ENCODE measurements at regions not wholly inside any gene's neighbourhood (a gene's known extent, or its start where the extent isn't known, plus 50 kb on each side); places are given as distances from the start of the nearest gene placed in this dataset.

DNA sequence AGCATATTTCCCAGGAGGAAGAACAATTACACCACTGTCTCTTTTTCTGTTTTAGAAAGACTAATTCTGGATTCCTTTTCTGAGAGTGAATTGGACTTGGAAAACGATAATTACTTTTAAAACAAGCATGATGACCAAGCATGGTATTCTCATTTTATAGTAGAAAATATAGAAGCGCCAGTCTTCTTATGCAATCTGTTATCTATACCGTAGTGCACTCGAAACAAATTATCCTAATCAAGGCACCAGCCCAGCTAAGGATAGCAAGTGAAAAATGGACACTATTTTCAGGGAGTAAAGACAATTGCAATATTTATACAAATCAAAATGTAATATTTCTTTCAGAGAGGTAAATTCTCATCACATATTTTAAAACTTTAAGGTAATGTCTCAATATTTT lies 892.1 kb upstream of the POU3F3 start:
- Mint-ChIP-seq H3K27me3 (ENCODE audit: insufficient read depth) (no peaks in the 10 kb centered on the region), H3K36me3 (ENCODE audit: low read depth) (no peaks in the 10 kb centered on the region)
- H3K4me3 ChIP-seq (ENCODE audit: low read length), result no peak overlapping the region

DNA sequence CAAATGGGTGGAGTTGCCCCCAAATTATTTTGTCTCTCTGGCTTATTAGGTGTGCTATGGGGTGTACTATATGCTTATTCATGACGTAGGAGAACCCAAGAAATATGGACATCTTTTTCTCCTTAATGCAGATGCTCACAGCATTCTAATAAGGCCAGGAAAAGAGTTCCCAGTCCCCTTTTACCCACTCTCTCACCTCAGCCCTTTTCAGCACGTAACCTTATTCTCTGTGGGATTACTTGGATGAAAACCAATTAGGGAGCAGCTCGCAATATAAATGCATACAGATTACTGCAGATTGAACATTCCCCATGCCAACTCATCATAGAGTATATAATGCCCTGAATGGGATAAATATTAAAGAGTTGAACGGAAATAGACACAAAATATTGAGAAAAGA lies 891.2 kb upstream of the POU3F3 start:
- Mint-ChIP-seq H3K27ac (no peak overlapping the region), H3K4me1 (no peaks in the 10 kb centered on the region), H3K36me3 (ENCODE audit: low read depth) (no peaks in the 10 kb centered on the region), H3K27me3 (ENCODE audit: insufficient read depth) (no peaks in the 10 kb centered on the region), H3K9me3 (peaks cover 2% of the 10 kb centered on the region), H3K4me3 (no peak overlapping the region)
- no peaks in the 10 kb centered on the region for H3K27me3 ChIP-seq (ENCODE audit: control insufficient read depth, insufficient read depth, low read length, poor library complexity, severe bottlenecking)
- WGBS, 2 experiments (ENCODE audit: insufficient coverage in 1 of 2, insufficient read length in 1 of 2), result 93% methylated on average over 3 of the region's 4 CpGs; no CpG with 5 or more reads in 1 of the 2 experiments
- H3K4me1 ChIP-seq (ENCODE audit: control insufficient read depth, insufficient read depth, low read length), result no peaks in the 10 kb centered on the region
- H3K9me3 ChIP-seq (ENCODE audit: control insufficient read depth, low read length), result no peaks in the 10 kb centered on the region
- no peak for DNase-seq
- no peak overlapping the region for H3K9ac ChIP-seq (ENCODE audit: extremely low read depth, low read length, poor library complexity, severe bottlenecking)
- TF ChIP-seq CTCF (conservative IDR thresholded peaks at IDR 0.05), result no peak
- H3K4me3 ChIP-seq (ENCODE audit: low read length), result no peak overlapping the region
- H3K27ac ChIP-seq (ENCODE audit: low read depth, low read length), result no peak overlapping the region
- no peaks in the 10 kb centered on the region for H3K36me3 ChIP-seq (ENCODE audit: control insufficient read depth, insufficient read depth, low read length)

More for the DNA sequence above, 892.1 kb upstream of the POU3F3 start:
- no peak overlapping the region for H3K9ac ChIP-seq (ENCODE audit: extremely low read depth, low read length, poor library complexity, severe bottlenecking)
- DNase-seq, result no peak
- H3K27ac Mint-ChIP-seq, result no peak overlapping the region
- 99 to 100% methylated on average over 2 to 4 of the region's 4 CpGs for WGBS, 2 experiments (ENCODE audit: insufficient coverage in 1 of 2, insufficient read length in 1 of 2)
- TF ChIP-seq CTCF (conservative IDR thresholded peaks at IDR 0.05), result no peak
- no peaks in the 10 kb centered on the region for H3K27me3 ChIP-seq (ENCODE audit: control insufficient read depth, insufficient read depth, low read length, poor library complexity, severe bottlenecking)
- H3K4me1 Mint-ChIP-seq, result no peaks in the 10 kb centered on the region
- H3K9me3 ChIP-seq (ENCODE audit: control insufficient read depth, low read length), result no peaks in the 10 kb centered on the region
- no peak overlapping the region for H3K4me3 Mint-ChIP-seq
- H3K9me3 Mint-ChIP-seq, result peaks cover 2% of the 10 kb centered on the region
- H3K36me3 ChIP-seq (ENCODE audit: control insufficient read depth, insufficient read depth, low read length), result no peaks in the 10 kb centered on the region
- H3K27ac ChIP-seq (ENCODE audit: low read depth, low read length), result no peak overlapping the region
- no peaks in the 10 kb centered on the region for H3K4me1 ChIP-seq (ENCODE audit: control insufficient read depth, insufficient read depth, low read length)

DNA sequence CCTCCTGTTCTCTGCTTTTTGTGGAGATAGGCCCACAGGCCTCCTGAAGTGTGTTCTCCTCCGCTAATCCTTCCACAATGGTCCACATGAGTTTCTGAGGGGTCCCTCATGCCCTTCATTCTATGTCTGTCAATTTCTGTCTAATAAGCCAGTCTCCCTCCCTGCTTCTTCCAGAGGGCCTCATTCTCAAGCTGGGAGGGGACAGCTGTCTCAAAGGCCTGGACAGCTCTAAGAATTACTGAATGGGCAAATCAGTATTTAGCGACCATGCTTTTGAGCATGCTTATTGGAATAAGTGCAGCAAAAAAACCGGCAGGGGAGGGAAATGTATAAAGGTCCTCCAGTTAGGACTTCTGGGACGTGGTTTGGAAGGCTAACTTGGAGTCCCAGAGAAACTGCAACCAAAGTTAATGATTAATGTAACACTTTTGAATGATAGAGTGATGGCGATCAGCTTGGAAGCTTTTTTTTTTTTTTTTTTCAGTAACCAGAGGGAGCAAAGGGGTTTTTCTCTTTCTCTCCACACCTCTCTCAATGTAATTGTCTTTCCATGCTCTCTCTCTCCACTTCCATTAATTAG lies 890.7 kb upstream of the POU3F3 start:
- H3K4me3 ChIP-seq (ENCODE audit: low read length), result no peak overlapping the region
- Mint-ChIP-seq H3K36me3 (ENCODE audit: low read depth) (no peaks in the 10 kb centered on the region), H3K4me3 (no peak overlapping the region), H3K4me1 (no peaks in the 10 kb centered on the region), H3K27ac (no peak overlapping the region), H3K9me3 (peaks cover 2% of the 10 kb centered on the region), H3K27me3 (ENCODE audit: insufficient read depth) (no peaks in the 10 kb centered on the region)
- no peak for TF ChIP-seq CTCF (conservative IDR thresholded peaks at IDR 0.05)
- WGBS, 2 experiments (ENCODE audit: insufficient coverage in 1 of 2, insufficient read length in 1 of 2), result 88 to 93% methylated on average over 3 to 5 of the region's 5 CpGs
- no peaks in the 10 kb centered on the region for H3K27me3 ChIP-seq (ENCODE audit: control insufficient read depth, insufficient read depth, low read length, poor library complexity, severe bottlenecking)
- no peaks in the 10 kb centered on the region for H3K9me3 ChIP-seq (ENCODE audit: control insufficient read depth, low read length)
- no peak overlapping the region for H3K9ac ChIP-seq (ENCODE audit: extremely low read depth, low read length, poor library complexity, severe bottlenecking)
- no peaks in the 10 kb centered on the region for H3K36me3 ChIP-seq (ENCODE audit: control insufficient read depth, insufficient read depth, low read length)
- H3K27ac ChIP-seq (ENCODE audit: low read depth, low read length), result no peak overlapping the region
- H3K4me1 ChIP-seq (ENCODE audit: control insufficient read depth, insufficient read depth, low read length), result no peaks in the 10 kb centered on the region
- DNase-seq, result no peak
